Breast epithelium (tissue), 3 donors: ENCODE measurements at regions not wholly inside any gene's neighbourhood (a gene's known extent, or its start where the extent isn't known, plus 50 kb on each side); places are given as distances from the start of the nearest gene placed in this dataset.

Source experiments
- POLR2AphosphoS5 ChIP-seq, 3 donors: sonication (generic); formaldehyde crosslinking; IDR thresholded peaks; one replicate each; pipeline ENCODE4 v1.6.1; 2017; ENCODE audit warnings: antibody characterized with exemption in 3 of 3
- TF ChIP-seq, protein P1 (sequence below), 3 donors: fragments of 450-650 bp; IDR thresholded peaks; one replicate each; pipeline ENCODE4 v1.5.1; 2016 to 2017; ENCODE audit warnings: antibody characterized with exemption in 3 of 3, mild to moderate bottlenecking in 3 of 3, moderate library complexity in 3 of 3

DNA sequence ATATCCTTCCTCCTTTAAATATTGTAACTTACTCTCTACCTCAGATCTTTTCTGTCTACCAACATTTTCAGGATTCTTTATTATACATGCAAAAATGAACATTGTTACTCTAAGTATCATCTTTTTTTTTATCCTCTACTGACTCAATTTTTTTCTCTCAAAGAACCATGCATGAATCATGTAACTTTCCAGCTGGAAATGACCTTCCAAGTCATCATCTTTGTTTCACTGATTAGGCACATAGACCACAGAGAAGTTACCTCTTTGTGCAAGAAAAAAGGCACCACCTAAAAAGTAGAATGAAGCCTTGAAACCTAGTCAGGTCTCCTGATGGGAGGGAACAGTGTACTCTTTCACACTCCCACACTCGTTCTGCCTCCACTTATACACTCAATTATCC, 234.9 kb downstream of the HGF start:
- TF ChIP-seq, protein P1, sequence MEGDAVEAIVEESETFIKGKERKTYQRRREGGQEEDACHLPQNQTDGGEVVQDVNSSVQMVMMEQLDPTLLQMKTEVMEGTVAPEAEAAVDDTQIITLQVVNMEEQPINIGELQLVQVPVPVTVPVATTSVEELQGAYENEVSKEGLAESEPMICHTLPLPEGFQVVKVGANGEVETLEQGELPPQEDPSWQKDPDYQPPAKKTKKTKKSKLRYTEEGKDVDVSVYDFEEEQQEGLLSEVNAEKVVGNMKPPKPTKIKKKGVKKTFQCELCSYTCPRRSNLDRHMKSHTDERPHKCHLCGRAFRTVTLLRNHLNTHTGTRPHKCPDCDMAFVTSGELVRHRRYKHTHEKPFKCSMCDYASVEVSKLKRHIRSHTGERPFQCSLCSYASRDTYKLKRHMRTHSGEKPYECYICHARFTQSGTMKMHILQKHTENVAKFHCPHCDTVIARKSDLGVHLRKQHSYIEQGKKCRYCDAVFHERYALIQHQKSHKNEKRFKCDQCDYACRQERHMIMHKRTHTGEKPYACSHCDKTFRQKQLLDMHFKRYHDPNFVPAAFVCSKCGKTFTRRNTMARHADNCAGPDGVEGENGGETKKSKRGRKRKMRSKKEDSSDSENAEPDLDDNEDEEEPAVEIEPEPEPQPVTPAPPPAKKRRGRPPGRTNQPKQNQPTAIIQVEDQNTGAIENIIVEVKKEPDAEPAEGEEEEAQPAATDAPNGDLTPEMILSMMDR (IDR thresholded peaks at IDR 0.05): no peak
- TF ChIP-seq POLR2AphosphoS5 (IDR thresholded peaks at IDR 0.05): no peak
